GM23338 (cell line): ENCODE measurements at regions not wholly inside any gene's neighbourhood (a gene's known extent, or its start where the extent isn't known, plus 50 kb on each side); places are given as distances from the start of the nearest gene placed in this dataset.

Experiments used
- ATAC-seq: fragments of 200-7000 bp; cut with Tn5 transposase; 3 replicates; pipeline ENCODE4 v1.9.1; 2020
- DNase-seq: peaks from one replicate; pipeline ENCODE4 v3.0.0-alpha.2; 2015; ENCODE audit warnings: low spot score
- H2AFZ ChIP-seq: fragments of 200-600 bp; sonication (generic); 2 replicates; pipeline ENCODE4 v1.8.0; 2016; ENCODE audit warnings: antibody characterized with exemption, mild to moderate bottlenecking, moderate library complexity
- H3F3A ChIP-seq: fragments of 200-600 bp; sonication (generic); replicated peaks from 2 replicates; pipeline ENCODE4 v1.8.0; 2017; ENCODE audit warnings: antibody characterized with exemption, mixed run types, low read depth
- H3K27ac ChIP-seq: fragments of 200-600 bp; sonication (generic); 2 replicates; pipeline ENCODE4 v1.6.1; 2016; ENCODE audit warnings: low read depth
- H3K27me3 ChIP-seq: fragments of 200-600 bp; sonication (generic); 2 replicates; pipeline ENCODE4 v1.8.0; 2016; ENCODE audit warnings: mild to moderate bottlenecking, mixed run types, moderate library complexity; ENCODE audit not compliant: insufficient read depth
- H3K36me3 ChIP-seq: fragments of 200-600 bp; sonication (generic); 2 replicates; pipeline ENCODE4 v1.8.0; 2016; ENCODE audit warnings: mild to moderate bottlenecking; ENCODE audit not compliant: insufficient read depth
- H3K4me1 ChIP-seq: fragments of 200-600 bp; sonication (generic); 2 replicates; pipeline ENCODE4 v1.8.0; 2016; ENCODE audit warnings: mild to moderate bottlenecking, moderate library complexity; ENCODE audit not compliant: insufficient read depth
- H3K4me2 ChIP-seq: fragments of 200-600 bp; sonication (generic); 2 replicates; pipeline ENCODE4 v1.7.1; 2017; ENCODE audit warnings: mixed run types
- H3K4me3 ChIP-seq: fragments of 200-600 bp; sonication (generic); 2 replicates; pipeline ENCODE4 v1.6.1; 2016; ENCODE audit warnings: mixed run types
- H3K79me2 ChIP-seq: fragments of 200-600 bp; sonication (generic); replicated peaks from 2 replicates; pipeline ENCODE4 v1.8.0; 2017; ENCODE audit warnings: mild to moderate bottlenecking; ENCODE audit not compliant: insufficient read depth
- H3K9me2 ChIP-seq: fragments of 200-600 bp; sonication (generic); 2 replicates; pipeline ENCODE4 v1.8.0; 2017; ENCODE audit not compliant: insufficient read depth
- H4K20me1 ChIP-seq: fragments of 200-600 bp; sonication (generic); replicated peaks from 2 replicates; pipeline ENCODE4 v1.8.0; 2017; ENCODE audit warnings: mild to moderate bottlenecking; ENCODE audit not compliant: insufficient read depth
- H3K27ac Mint-ChIP-seq: 2 replicates; pipeline ENCODE4 v1.8.0; 2020; ENCODE audit warnings: inconsistent platforms, mild to moderate bottlenecking, moderate library complexity, mixed read lengths
- H3K27me3 Mint-ChIP-seq: 3 replicates; pipeline ENCODE4 v1.8.0; 2022; ENCODE audit warnings: low read depth, mild to moderate bottlenecking, moderate library complexity, mixed read lengths, inconsistent platforms; ENCODE audit not compliant: insufficient read depth, poor library complexity
- H3K36me3 Mint-ChIP-seq: 3 replicates; pipeline ENCODE4 v1.8.0; 2021; ENCODE audit warnings: low read depth, mild to moderate bottlenecking, inconsistent platforms, moderate library complexity, mixed read lengths
- H3K4me1 Mint-ChIP-seq: 3 replicates; pipeline ENCODE4 v1.8.0; 2020; ENCODE audit warnings: mild to moderate bottlenecking, inconsistent platforms, mixed read lengths
- H3K4me3 Mint-ChIP-seq: 3 replicates; pipeline ENCODE4 v1.8.0; 2021; ENCODE audit warnings: moderate library complexity, mild to moderate bottlenecking, inconsistent platforms, mixed read lengths
- H3K9me3 Mint-ChIP-seq: 3 replicates; pipeline ENCODE4 v1.8.0; 2020; ENCODE audit warnings: moderate library complexity, mild to moderate bottlenecking, inconsistent platforms, mixed read lengths
- EZH2 ChIP-seq: fragments of 200-600 bp; sonication (generic); IDR thresholded peaks from one replicate; pipeline ENCODE4 v1.8.0; 2017; ENCODE audit warnings: antibody characterized with exemption, mild to moderate bottlenecking, low read depth; ENCODE audit not compliant: unreplicated experiment
- JUNB ChIP-seq: IDR thresholded peaks from one replicate; pipeline ENCODE4 v1.6.1; 2016; ENCODE audit warnings: antibody characterized with exemption; ENCODE audit not compliant: unreplicated experiment
- NANOG ChIP-seq: IDR thresholded peaks from 2 replicates; pipeline ENCODE4 v1.6.1; 2016; ENCODE audit warnings: antibody characterized with exemption, borderline replicate concordance
- POLR2AphosphoS5 ChIP-seq: IDR thresholded peaks from 2 replicates; pipeline ENCODE4 v1.6.1; 2016; ENCODE audit warnings: antibody characterized with exemption, low read depth
- ZNF114 ChIP-seq: fragments of 250-450 bp; sonication (Bioruptor Pico); IDR thresholded peaks from 2 replicates; pipeline ENCODE4 v1.5.0; 2020; ENCODE audit warnings: mild to moderate bottlenecking, moderate library complexity
- ZNF331 ChIP-seq: fragments of 250-450 bp; sonication (Bioruptor Pico); IDR thresholded peaks from 2 replicates; pipeline ENCODE4 v1.5.0; 2020; ENCODE audit warnings: low read depth, mild to moderate bottlenecking, moderate library complexity
- TF ChIP-seq, protein P1 (sequence below), 2 experiments: fragments of 200-600 bp in 1 of 2; sonication (generic) in 1 of 2; conservative IDR thresholded peaks; 2 replicates each; pipeline versions ENCODE4 v1.5.1 to v1.6.1; 2016 to 2017; ENCODE audit warnings: antibody characterized with exemption in 2 of 2, low read depth in 2 of 2, mild to moderate bottlenecking in 2 of 2, moderate library complexity in 1 of 2
- TF ChIP-seq, protein P2 (sequence below): IDR thresholded peaks from one replicate; pipeline ENCODE4 v1.6.1; 2018; ENCODE audit warnings: antibody characterized with exemption; ENCODE audit not compliant: unreplicated experiment
- TF ChIP-seq, protein P3 (sequence below): IDR thresholded peaks from 2 replicates; pipeline ENCODE4 v1.6.1; 2016; ENCODE audit warnings: antibody characterized with exemption

DNA sequence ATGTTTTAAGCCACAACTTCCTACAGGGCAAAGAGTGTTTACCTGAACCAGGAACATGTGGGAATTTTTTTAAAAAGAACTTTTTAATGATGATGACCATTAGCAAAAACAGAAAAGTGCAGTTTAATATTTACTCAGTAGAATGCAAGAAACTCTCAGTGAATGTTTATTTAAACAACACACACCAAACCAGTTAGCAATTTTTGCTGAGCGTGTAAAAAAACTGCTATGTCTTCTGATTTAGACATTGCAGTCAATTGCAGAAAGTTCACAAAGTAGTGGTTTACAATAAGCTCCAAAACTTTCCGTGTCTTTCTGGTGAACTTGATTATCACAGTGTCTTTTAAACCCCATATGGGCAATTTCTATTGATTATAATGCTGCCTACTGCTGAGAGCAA lies 273.7 kb upstream of the DIAPH2 start (continued):
- TF ChIP-seq, protein P1, sequence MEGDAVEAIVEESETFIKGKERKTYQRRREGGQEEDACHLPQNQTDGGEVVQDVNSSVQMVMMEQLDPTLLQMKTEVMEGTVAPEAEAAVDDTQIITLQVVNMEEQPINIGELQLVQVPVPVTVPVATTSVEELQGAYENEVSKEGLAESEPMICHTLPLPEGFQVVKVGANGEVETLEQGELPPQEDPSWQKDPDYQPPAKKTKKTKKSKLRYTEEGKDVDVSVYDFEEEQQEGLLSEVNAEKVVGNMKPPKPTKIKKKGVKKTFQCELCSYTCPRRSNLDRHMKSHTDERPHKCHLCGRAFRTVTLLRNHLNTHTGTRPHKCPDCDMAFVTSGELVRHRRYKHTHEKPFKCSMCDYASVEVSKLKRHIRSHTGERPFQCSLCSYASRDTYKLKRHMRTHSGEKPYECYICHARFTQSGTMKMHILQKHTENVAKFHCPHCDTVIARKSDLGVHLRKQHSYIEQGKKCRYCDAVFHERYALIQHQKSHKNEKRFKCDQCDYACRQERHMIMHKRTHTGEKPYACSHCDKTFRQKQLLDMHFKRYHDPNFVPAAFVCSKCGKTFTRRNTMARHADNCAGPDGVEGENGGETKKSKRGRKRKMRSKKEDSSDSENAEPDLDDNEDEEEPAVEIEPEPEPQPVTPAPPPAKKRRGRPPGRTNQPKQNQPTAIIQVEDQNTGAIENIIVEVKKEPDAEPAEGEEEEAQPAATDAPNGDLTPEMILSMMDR (conservative IDR thresholded peaks at IDR 0.05; ENCODE audit: low read depth in 2 of 2): no peak

DNA sequence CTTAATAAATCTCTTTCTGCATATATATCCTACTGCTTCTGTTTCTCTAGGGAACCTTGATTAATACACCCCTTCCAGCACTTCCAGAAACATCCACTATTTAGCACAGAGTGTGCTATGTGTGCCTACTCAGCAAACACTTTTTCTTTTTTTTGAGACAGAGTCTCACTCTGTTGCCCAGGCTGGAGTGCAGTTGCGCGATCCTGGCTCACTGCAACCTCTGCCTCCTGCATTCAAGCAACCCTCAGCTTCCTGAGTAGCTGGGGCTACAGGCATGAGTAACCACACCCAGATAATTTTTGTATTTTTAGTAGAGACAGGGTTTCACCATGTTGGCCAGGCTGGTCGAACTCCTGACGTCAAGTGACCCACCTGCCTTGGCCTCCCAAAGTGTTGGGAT lies 266.9 kb upstream of the DIAPH2 start:
- H3K27ac Mint-ChIP-seq: no peak overlapping the region
- DNase-seq: no peak
- no peaks in the 10 kb centered on the region for H3K4me1 ChIP-seq
- no peak overlapping the region for H3K27ac ChIP-seq
- H3K36me3 ChIP-seq: no peaks in the 10 kb centered on the region
- H3K4me1 Mint-ChIP-seq: no peaks in the 10 kb centered on the region
- no peaks in the 10 kb centered on the region for H3K9me2 ChIP-seq
- TF ChIP-seq, protein P2, sequence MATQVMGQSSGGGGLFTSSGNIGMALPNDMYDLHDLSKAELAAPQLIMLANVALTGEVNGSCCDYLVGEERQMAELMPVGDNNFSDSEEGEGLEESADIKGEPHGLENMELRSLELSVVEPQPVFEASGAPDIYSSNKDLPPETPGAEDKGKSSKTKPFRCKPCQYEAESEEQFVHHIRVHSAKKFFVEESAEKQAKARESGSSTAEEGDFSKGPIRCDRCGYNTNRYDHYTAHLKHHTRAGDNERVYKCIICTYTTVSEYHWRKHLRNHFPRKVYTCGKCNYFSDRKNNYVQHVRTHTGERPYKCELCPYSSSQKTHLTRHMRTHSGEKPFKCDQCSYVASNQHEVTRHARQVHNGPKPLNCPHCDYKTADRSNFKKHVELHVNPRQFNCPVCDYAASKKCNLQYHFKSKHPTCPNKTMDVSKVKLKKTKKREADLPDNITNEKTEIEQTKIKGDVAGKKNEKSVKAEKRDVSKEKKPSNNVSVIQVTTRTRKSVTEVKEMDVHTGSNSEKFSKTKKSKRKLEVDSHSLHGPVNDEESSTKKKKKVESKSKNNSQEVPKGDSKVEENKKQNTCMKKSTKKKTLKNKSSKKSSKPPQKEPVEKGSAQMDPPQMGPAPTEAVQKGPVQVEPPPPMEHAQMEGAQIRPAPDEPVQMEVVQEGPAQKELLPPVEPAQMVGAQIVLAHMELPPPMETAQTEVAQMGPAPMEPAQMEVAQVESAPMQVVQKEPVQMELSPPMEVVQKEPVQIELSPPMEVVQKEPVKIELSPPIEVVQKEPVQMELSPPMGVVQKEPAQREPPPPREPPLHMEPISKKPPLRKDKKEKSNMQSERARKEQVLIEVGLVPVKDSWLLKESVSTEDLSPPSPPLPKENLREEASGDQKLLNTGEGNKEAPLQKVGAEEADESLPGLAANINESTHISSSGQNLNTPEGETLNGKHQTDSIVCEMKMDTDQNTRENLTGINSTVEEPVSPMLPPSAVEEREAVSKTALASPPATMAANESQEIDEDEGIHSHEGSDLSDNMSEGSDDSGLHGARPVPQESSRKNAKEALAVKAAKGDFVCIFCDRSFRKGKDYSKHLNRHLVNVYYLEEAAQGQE: no peak
- TF ChIP-seq JUNB: no peak
- H3K27me3 ChIP-seq: no peaks in the 10 kb centered on the region
- no peak overlapping the region for H3K4me3 Mint-ChIP-seq
- no peaks in the 10 kb centered on the region for H3K9me3 Mint-ChIP-seq
- H3K79me2 ChIP-seq: no peaks in the 10 kb centered on the region
- no peak overlapping the region for H3K4me2 ChIP-seq
- H2AFZ ChIP-seq: no peak overlapping the region
- H3K4me3 ChIP-seq: no peak overlapping the region
- no peak for ATAC-seq
- no peaks in the 10 kb centered on the region for H3F3A ChIP-seq
- no peaks in the 10 kb centered on the region for H4K20me1 ChIP-seq
- no peaks in the 10 kb centered on the region for H3K36me3 Mint-ChIP-seq
- no peaks in the 10 kb centered on the region for H3K27me3 Mint-ChIP-seq

DNA sequence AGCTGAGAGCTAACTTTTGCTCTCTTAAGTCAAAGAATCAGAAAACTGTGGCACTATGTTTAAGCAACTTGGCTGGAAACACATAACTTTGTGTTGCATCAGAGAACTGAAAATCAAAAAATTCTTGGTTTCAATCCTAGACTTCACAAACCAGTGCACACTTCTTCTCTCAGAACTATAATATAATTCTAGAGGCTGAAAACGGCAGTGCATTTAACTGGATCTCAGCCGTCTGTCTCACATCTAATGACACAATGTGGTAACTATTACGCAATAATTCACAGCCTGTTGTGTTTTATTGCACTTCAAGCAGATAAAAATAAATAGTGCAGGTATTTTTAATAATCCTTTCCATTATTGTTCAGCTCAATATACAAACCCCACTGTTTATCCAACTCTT lies 260.6 kb upstream of the DIAPH2 start:
- no peaks in the 10 kb centered on the region for H3K36me3 Mint-ChIP-seq

More for the DNA sequence above, 260.6 kb upstream of the DIAPH2 start:
- TF ChIP-seq ZNF114 (CRISPR knock-in tag) (no peak), ZNF331 (no peak), EZH2 (no peak), NANOG (no peak), POLR2AphosphoS5 (no peak), JUNB (no peak)
- TF ChIP-seq, protein P2: no peak
- TF ChIP-seq, protein P1 (conservative IDR thresholded peaks at IDR 0.05; ENCODE audit: low read depth in 2 of 2): no peak
- TF ChIP-seq, protein P3, sequence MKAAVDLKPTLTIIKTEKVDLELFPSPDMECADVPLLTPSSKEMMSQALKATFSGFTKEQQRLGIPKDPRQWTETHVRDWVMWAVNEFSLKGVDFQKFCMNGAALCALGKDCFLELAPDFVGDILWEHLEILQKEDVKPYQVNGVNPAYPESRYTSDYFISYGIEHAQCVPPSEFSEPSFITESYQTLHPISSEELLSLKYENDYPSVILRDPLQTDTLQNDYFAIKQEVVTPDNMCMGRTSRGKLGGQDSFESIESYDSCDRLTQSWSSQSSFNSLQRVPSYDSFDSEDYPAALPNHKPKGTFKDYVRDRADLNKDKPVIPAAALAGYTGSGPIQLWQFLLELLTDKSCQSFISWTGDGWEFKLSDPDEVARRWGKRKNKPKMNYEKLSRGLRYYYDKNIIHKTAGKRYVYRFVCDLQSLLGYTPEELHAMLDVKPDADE: no peak
- no peak overlapping the region for H2AFZ ChIP-seq
- H3K4me3 ChIP-seq: no peak overlapping the region
- H3K4me1 ChIP-seq: no peaks in the 10 kb centered on the region
- no peaks in the 10 kb centered on the region for H3K27me3 Mint-ChIP-seq
- no peaks in the 10 kb centered on the region; the same call in 2 of the 3 replicates for H3K9me3 Mint-ChIP-seq
- no peak overlapping the region for H3K27ac ChIP-seq
- H4K20me1 ChIP-seq: no peaks in the 10 kb centered on the region
- no peak overlapping the region for H3K27ac Mint-ChIP-seq
- no peaks in the 10 kb centered on the region for H3K36me3 ChIP-seq
- DNase-seq (no peak), ATAC-seq (no peak)
- no peaks in the 10 kb centered on the region for H3F3A ChIP-seq
- no peaks in the 10 kb centered on the region for H3K79me2 ChIP-seq
- H3K27me3 ChIP-seq: no peaks in the 10 kb centered on the region
- H3K9me2 ChIP-seq: no peaks in the 10 kb centered on the region
- no peak overlapping the region for H3K4me2 ChIP-seq
- H3K4me3 Mint-ChIP-seq: no peak overlapping the region
- no peaks in the 10 kb centered on the region for H3K4me1 Mint-ChIP-seq
